LNCaP clone FGC (cell line): ENCODE measurements at regions not wholly inside any gene's neighbourhood (a gene's known extent, or its start where the extent isn't known, plus 50 kb on each side); places are given as distances from the start of the nearest gene placed in this dataset.

Source experiments
- DNase-seq: peaks from one replicate; pipeline ENCODE4 v3.0.0-alpha.2; 2011; ENCODE audit warnings: low read depth
- H3K4me3 ChIP-seq: 2 replicates; pipeline ENCODE4 v1.5.1; 2011; ENCODE audit warnings: mild to moderate bottlenecking, low read depth, low read length, control low read depth
- CTCF ChIP-seq: IDR thresholded peaks from 2 replicates; pipeline ENCODE4 v1.5.1; 2012; ENCODE audit warnings: mild to moderate bottlenecking; ENCODE audit not compliant: control insufficient read depth, insufficient read depth; ENCODE audit errors: extremely low read depth

DNA sequence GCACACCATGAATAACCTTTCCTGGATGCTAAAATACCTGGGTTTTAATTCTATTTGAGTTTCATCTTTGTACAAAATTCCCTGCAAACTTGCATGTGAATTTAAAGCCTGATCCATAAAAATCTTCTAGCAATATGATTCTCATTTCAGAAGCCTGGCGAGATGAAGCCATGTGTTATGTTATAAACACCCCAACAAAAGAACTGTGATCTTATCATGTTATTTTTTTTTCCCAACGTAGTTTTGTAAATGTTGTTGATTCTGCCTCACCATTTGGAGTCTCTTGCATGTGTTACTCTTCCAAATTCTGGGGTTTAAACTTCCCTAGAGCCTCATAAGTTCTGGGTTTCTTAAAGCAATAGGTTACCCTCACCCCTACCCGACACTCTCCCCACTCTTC lies 428.1 kb upstream of the DPH6 start:
- no peak for TF ChIP-seq CTCF
- no peak for DNase-seq
- H3K4me3 ChIP-seq, result no peak overlapping the region

DNA sequence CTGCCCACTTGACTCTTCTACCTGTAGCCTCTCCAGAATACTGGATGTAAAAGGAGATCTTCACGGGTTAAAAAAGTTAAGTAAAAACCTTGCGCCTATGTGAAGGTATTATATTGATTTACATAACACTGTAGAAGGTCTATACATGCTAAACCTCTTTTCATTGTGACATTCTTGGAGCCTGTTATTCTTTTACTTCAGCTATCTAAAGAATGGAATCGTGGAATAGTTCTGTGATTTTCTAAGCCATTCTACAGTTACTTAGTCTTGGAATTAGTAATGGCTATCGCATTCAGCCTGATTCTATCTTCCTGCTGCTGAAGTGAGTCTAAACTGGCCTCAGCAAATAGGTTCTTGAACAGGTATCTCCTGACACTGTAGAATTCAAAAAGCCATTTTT lies 430.0 kb upstream of the DPH6 start:
- TF ChIP-seq CTCF, result no peak
- DNase-seq, result no peak
- H3K4me3 ChIP-seq, result no peak overlapping the region

DNA sequence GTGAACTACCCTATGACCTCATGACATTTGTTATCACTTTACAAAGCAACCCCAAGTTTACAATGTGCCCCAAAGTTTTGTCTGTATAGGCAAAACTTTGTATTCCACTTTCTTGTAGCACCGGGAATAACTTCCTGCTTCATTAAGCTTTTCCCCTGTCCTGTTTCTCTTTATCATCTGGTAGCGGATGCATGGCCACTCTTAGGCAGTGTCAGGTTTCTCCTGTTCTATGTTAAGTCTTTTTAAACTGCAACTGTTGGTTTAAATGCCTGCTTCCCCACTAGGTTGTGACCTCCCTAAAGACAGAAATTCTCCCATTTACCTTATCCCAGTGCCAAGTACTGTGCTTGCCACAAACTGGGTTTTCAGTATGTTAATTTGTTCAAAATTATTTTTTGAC lies 433.6 kb upstream of the DPH6 start:
- TF ChIP-seq CTCF, result no peak
- H3K4me3 ChIP-seq, result no peak overlapping the region
- no peak for DNase-seq

DNA sequence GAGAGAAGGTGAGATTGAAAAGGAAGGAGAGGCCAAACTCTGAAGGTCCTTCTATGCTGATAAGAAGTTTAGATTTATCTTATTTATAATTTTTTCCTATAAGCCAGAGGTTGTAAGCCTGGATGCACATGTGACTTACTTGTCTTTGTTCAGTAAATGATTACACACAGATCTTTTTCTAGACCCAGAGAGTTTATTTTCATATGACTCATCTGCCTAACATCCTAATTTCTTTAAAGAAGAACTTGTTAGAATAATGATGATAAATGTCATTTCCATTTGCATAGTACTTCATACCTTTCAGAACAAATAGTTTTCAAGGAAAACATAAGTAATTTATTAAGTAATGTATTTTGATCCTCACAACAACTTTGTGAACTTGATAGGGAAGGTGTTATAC lies 434.8 kb upstream of the DPH6 start:
- no peak for DNase-seq
- no peak for TF ChIP-seq CTCF
- H3K4me3 ChIP-seq, result no peak overlapping the region

DNA sequence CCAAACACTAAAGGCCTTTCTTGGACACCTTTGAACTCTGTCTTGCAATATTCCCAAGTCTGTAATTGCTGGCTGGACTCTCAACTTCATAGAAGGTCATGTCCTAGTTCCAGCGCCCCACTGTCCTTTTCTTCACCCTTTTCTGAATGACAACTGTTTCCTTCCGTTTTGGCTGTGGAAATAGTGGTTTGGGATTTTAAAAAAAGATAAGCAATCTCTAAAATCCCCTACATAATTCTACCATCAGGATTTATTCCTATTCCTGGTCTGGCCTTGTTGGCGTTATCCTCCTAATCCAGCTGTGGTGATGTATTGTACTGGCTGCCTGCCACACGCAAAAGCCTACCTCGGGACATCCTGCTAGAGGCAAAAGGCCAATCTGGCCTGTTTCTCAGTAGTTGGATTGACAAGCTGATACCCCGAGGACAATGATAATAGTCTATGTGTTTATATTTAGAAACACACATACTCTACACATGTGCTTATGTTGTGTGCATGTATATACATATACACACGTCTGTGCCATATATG lies 440.3 kb upstream of the DPH6 start:
- H3K4me3 ChIP-seq, result no peak overlapping the region
- TF ChIP-seq CTCF, result no peak
- DNase-seq, result no peak

DNA sequence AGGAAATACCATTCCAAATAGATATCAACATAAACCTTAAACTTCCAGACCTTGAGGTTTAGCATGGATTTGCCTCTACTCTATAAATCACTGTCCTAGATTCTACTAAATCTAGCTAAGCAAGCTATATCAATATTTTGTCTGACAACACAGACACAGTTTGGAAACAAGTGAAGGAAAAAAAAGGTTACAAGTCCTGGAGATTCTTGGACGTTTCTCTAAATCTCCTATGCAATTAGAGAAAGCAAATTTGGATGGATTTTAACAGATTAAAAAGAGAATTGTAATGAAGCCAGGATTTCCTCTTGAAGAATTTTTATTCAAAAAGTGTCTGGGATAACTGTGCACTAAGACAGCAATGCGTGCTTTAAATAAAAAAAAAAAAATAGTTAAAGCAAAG lies 441.1 kb upstream of the DPH6 start:
- TF ChIP-seq CTCF, result no peak
- H3K4me3 ChIP-seq, result no peak overlapping the region
- DNase-seq, result no peak

DNA sequence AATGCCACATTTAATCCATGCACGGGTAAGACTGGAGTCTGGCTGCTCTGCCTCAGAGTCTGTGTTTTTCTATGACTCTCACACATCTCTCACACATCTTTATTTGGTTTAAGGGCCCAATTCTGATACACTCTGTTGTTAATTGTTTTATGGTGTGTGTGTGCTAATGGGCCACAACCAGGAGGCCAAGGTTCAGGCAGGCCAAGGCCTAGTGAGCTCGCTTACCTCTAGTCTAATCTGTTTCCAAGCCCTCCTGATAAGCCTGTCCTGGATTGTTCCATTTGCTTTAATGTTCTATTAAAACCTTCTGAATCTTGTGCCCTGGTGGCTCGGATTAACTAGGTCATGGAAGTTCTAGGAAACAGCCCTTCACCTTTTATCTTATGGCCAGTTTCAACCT lies 445.4 kb upstream of the DPH6 start:
- H3K4me3 ChIP-seq, result no peak overlapping the region
- DNase-seq, result no peak
- TF ChIP-seq CTCF, result no peak
